Keratinocyte (primary cell): ENCODE measurements at regions not wholly inside any gene's neighbourhood (a gene's known extent, or its start where the extent isn't known, plus 50 kb on each side); places are given as distances from the start of the nearest gene placed in this dataset.

Experiments
- DNase-seq: peaks from one replicate; pipeline ENCODE4 v3.0.0-alpha.2; 2011; ENCODE audit warnings: low read depth, missing footprints, low spot score
- FAIRE-seq: peaks from 2 replicates; lab custom pipeline; 2011; peaks lifted over from hg19 to GRCh38; lab: Jason Lieb, UNC
- H2AFZ ChIP-seq: 2 replicates; pipeline ENCODE4 v1.6.0; 2012; ENCODE audit warnings: low read length, control low read depth, inconsistent platforms; ENCODE audit not compliant: control insufficient read depth
- H3K27ac ChIP-seq: 2 replicates; pipeline ENCODE4 v1.5.1; 2011; ENCODE audit warnings: low read length; ENCODE audit not compliant: control insufficient read depth, insufficient read depth
- H3K27me3 ChIP-seq: 3 replicates; pipeline ENCODE4 v1.6.0; 2011; ENCODE audit warnings: low read length; ENCODE audit not compliant: control insufficient read depth, insufficient read depth; ENCODE audit errors: extremely low read depth
- H3K36me3 ChIP-seq, 2 experiments: 2 replicates in 1 of 2; 3 replicates in 1 of 2; pipeline ENCODE4 v1.5.1; 2011; ENCODE audit warnings: low read length in 2 of 2, mild to moderate bottlenecking in 1 of 2; ENCODE audit not compliant: control insufficient read depth in 2 of 2, insufficient read depth in 2 of 2; ENCODE audit errors: extremely low read depth in 1 of 2
- H3K4me1 ChIP-seq: 3 replicates; pipeline ENCODE4 v1.5.1; 2011; ENCODE audit warnings: low read length; ENCODE audit not compliant: control insufficient read depth, insufficient read depth; ENCODE audit errors: extremely low read depth
- H3K4me2 ChIP-seq: 3 replicates; pipeline ENCODE4 v1.6.0; 2011; ENCODE audit warnings: low read depth, low read length; ENCODE audit not compliant: control insufficient read depth, insufficient read depth; ENCODE audit errors: extremely low read depth
- H3K4me3 ChIP-seq, 3 experiments: fragments of 200-600 bp in 1 of 3; sonication (generic) in 1 of 3; 2 replicates in 2 of 3; 3 replicates in 1 of 3; pipeline ENCODE4 v1.5.1; 2011 to 2016; ENCODE audit warnings: low read length in 3 of 3, mild to moderate bottlenecking in 3 of 3, control low read depth in 2 of 3, inconsistent platforms in 1 of 3, low read depth in 1 of 3, mixed read lengths in 1 of 3, mixed run types in 1 of 3, moderate library complexity in 1 of 3; ENCODE audit not compliant: control insufficient read depth in 2 of 3, insufficient read depth in 2 of 3; ENCODE audit errors: extremely low read depth in 1 of 3
- H3K79me2 ChIP-seq: 2 replicates; pipeline ENCODE4 v1.6.0; 2012; ENCODE audit warnings: low read length; ENCODE audit not compliant: control insufficient read depth, insufficient read depth
- H3K9ac ChIP-seq: 3 replicates; pipeline ENCODE4 v1.6.0; 2011; ENCODE audit warnings: low read length; ENCODE audit not compliant: control insufficient read depth, insufficient read depth; ENCODE audit errors: extremely low read depth
- H3K9me1 ChIP-seq: 3 replicates; pipeline ENCODE4 v1.6.0; 2011; ENCODE audit warnings: low read length; ENCODE audit not compliant: control insufficient read depth, insufficient read depth; ENCODE audit errors: extremely low read depth
- H3K9me3 ChIP-seq: 2 replicates; pipeline ENCODE4 v1.5.1; 2012; ENCODE audit warnings: low read depth, low read length; ENCODE audit not compliant: control insufficient read depth
- H4K20me1 ChIP-seq: 3 replicates; pipeline ENCODE4 v1.6.0; 2011; ENCODE audit warnings: low read length; ENCODE audit not compliant: control insufficient read depth, insufficient read depth; ENCODE audit errors: extremely low read depth
- CTCF ChIP-seq, 3 experiments: IDR thresholded peaks in 1 of 3; conservative IDR thresholded peaks in 1 of 3; optimal IDR thresholded peaks in 1 of 3; 2 replicates in 2 of 3; 3 replicates in 1 of 3; pipeline versions ENCODE3 to v1.5.1; 2011; ENCODE audit warnings: low read length in 3 of 3, mild to moderate bottlenecking in 3 of 3, moderate library complexity in 2 of 3, control low read depth in 1 of 3, inconsistent platforms in 1 of 3; ENCODE audit not compliant: insufficient read depth in 2 of 3; ENCODE audit errors: extremely low read depth in 1 of 3
- EZH2 ChIP-seq: IDR thresholded peaks from one replicate; pipeline ENCODE4 v1.6.1; 2012; ENCODE audit warnings: inconsistent platforms, mild to moderate bottlenecking, low read length, moderate library complexity
- dilution Hi-C: fragments of 300-500 bp; cut with MboI; formaldehyde crosslinking; loops from one replicate; pipeline ENCODE4 v1.7.0; 2020; ENCODE audit warnings: low sequenced_read_pairs; ENCODE audit not compliant: extremely low pct_ligation_motif_present

GRCh38 chr13:61916483-61916882 is 500.8 kb upstream of the PCDH20 start:
- no peaks in the 10 kb centered on the region for H3K4me1 ChIP-seq
- H3K4me3 ChIP-seq: no peak overlapping the region
- no peaks in the 10 kb centered on the region for H3K79me2 ChIP-seq
- TF ChIP-seq CTCF (optimal IDR thresholded peaks at IDR 0.05 in 1 of 3, IDR thresholded peaks at IDR 0.05 in 1 of 3, conservative IDR thresholded peaks at IDR 0.05 in 1 of 3; ENCODE audit: extremely low read depth in 1 of 3, insufficient read depth in 2 of 3, low read length in 3 of 3): no peak
- TF ChIP-seq EZH2: no peak
- no peak overlapping the region for H2AFZ ChIP-seq
- no peaks in the 10 kb centered on the region for H3K9me1 ChIP-seq
- DNase-seq (no peak), FAIRE-seq (no peak)
- no peaks in the 10 kb centered on the region for H3K36me3 ChIP-seq
- dilution Hi-C loops: no loop called here
- no peak overlapping the region for H3K27ac ChIP-seq
- no peak overlapping the region for H3K4me2 ChIP-seq
- H4K20me1 ChIP-seq: no peaks in the 10 kb centered on the region
- no peaks in the 10 kb centered on the region for H3K27me3 ChIP-seq
- no peak overlapping the region for H3K9ac ChIP-seq
- peaks cover 3% of the 10 kb centered on the region for H3K9me3 ChIP-seq

GRCh38 chr13:61913183-61913582 is 497.5 kb upstream of the PCDH20 start:
- no peak overlapping the region for H2AFZ ChIP-seq

More at GRCh38 chr13:61913183-61913582, 497.5 kb upstream of the PCDH20 start:
- H3K9ac ChIP-seq: no peak overlapping the region
- no peaks in the 10 kb centered on the region for H3K27me3 ChIP-seq
- dilution Hi-C loops: no loop called here
- FAIRE-seq (no peak), DNase-seq (no peak)
- H3K79me2 ChIP-seq: no peaks in the 10 kb centered on the region
- no peaks in the 10 kb centered on the region for H3K36me3 ChIP-seq
- no peaks in the 10 kb centered on the region for H4K20me1 ChIP-seq
- TF ChIP-seq CTCF (optimal IDR thresholded peaks at IDR 0.05 in 1 of 3, IDR thresholded peaks at IDR 0.05 in 1 of 3, conservative IDR thresholded peaks at IDR 0.05 in 1 of 3; ENCODE audit: extremely low read depth in 1 of 3, insufficient read depth in 2 of 3, low read length in 3 of 3): no peak
- no peak overlapping the region for H3K4me3 ChIP-seq
- no peak overlapping the region for H3K4me2 ChIP-seq
- H3K27ac ChIP-seq: no peak overlapping the region
- no peaks in the 10 kb centered on the region for H3K4me1 ChIP-seq
- no peaks in the 10 kb centered on the region for H3K9me1 ChIP-seq
- H3K9me3 ChIP-seq: no peaks in the 10 kb centered on the region
